ENCODE measurements at regions not wholly inside any gene's neighbourhood (a gene's known extent, or its start where the extent isn't known, plus 50 kb on each side); places are given as distances from the start of the nearest gene placed in this dataset.
"Not testable (repeated sequence)": the region's sequence is repeated elsewhere in the genome, so short reads cannot be mapped to it uniquely, and the experiment has no call there.

DNA sequence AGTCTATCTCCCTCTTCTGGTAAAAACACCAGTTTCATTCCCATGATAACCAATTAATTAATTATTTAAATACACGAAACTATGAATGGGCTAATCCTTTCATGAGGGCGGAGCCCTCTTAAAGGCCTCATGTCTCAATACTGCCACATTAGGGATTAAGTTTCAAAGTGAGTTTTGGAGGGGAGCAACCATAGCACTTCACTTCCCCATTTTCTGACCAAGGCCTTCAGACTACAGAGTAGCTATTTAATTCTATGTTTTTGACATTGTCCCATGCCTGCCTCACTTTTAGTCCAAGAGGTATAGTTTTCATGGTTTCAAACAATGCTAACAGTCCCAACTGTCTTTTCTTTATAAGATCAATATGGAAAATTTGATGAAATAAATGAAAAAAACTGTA lies 618.6 kb downstream of the ZWINT start:
- Mint-ChIP-seq H3K27ac (no peak overlapping the region), H3K27me3 (ENCODE audit: low read depth) (no peaks in the 10 kb centered on the region), H3K36me3 (ENCODE audit: low read depth) (no peaks in the 10 kb centered on the region), H3K4me3 (no peak overlapping the region), H3K9me3 (no peaks in the 10 kb centered on the region), H3K4me1 (no peaks in the 10 kb centered on the region)
- TF ChIP-seq, protein P1, sequence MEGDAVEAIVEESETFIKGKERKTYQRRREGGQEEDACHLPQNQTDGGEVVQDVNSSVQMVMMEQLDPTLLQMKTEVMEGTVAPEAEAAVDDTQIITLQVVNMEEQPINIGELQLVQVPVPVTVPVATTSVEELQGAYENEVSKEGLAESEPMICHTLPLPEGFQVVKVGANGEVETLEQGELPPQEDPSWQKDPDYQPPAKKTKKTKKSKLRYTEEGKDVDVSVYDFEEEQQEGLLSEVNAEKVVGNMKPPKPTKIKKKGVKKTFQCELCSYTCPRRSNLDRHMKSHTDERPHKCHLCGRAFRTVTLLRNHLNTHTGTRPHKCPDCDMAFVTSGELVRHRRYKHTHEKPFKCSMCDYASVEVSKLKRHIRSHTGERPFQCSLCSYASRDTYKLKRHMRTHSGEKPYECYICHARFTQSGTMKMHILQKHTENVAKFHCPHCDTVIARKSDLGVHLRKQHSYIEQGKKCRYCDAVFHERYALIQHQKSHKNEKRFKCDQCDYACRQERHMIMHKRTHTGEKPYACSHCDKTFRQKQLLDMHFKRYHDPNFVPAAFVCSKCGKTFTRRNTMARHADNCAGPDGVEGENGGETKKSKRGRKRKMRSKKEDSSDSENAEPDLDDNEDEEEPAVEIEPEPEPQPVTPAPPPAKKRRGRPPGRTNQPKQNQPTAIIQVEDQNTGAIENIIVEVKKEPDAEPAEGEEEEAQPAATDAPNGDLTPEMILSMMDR (IDR thresholded peaks at IDR 0.05; ENCODE audit: unreplicated experiment in 3 of 3), result no peak

DNA sequence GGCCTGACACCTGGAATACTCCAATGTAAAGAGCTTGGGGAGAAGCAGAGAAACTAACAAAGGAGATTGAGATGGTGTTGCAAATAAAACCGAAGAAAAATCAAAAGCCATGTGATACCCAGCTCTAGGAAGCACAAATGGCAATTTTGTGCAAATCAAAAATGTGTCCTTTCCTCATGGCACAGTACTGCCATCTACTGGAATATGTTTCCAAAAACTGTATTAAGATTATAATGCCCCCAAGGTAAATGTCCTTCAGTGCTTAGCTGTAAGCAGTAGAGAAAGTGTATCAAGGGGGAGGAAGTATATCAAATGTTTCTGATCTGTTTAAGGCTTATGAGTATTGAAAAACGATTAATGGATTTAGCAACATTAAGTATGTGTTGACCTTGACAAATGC lies 620.3 kb downstream of the ZWINT start:
- not testable (repeated sequence) for H3K4me3 Mint-ChIP-seq; H3K9me3 Mint-ChIP-seq; H3K27ac Mint-ChIP-seq; H3K4me1 Mint-ChIP-seq; H3K36me3 Mint-ChIP-seq (ENCODE audit: low read depth); H3K27me3 Mint-ChIP-seq (ENCODE audit: low read depth)
- TF ChIP-seq, protein P1 (IDR thresholded peaks at IDR 0.05; ENCODE audit: unreplicated experiment in 3 of 3), result peak; percentile 28 to 56 (median 55)

DNA sequence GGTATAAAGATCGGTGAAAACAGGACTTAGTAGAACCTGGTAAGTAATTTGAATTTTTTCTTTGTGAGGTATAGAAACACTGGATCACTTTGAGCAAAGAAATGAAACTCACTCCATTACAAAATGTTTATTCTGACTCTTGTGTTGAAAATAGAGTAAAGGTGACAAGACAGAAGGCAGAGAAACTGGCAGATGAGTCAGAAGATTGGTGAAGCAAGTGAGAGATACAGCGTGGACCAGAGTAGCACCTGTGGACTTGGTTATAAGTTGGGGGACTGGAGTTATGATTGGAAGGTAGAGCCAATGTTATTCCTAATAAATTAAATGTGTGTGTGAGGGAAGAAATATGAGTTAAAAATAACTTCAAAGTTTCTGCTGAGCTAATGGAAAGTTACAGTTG lies 620.9 kb downstream of the ZWINT start:
- Mint-ChIP-seq H3K9me3 (no peaks in the 10 kb centered on the region), H3K27ac (no peak overlapping the region), H3K27me3 (ENCODE audit: low read depth) (no peaks in the 10 kb centered on the region), H3K4me3 (no peak overlapping the region), H3K4me1 (no peaks in the 10 kb centered on the region), H3K36me3 (ENCODE audit: low read depth) (no peaks in the 10 kb centered on the region)
- TF ChIP-seq, protein P1 (IDR thresholded peaks at IDR 0.05; ENCODE audit: unreplicated experiment in 3 of 3), result no peak

DNA sequence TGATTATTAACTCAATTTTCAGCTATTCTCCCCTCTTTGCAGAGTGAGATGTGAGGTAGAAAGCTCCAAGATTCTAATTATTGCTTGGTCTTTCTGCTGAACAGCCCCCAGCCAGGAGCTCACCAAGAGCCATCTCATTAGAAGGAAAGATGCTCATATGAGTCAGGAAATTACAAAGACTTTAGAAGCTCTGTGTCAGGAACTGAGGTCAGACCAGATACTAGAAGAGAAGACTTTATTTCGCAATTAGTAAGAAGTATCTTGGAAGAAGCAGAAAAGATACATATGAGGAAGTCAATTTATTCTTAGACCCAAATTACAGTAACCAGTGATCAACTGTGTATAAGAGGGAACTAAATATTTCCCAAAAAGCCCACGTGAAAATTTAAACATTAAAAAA lies 626.9 kb downstream of the ZWINT start:
- TF ChIP-seq, protein P1 (IDR thresholded peaks at IDR 0.05; ENCODE audit: unreplicated experiment in 3 of 3), result no peak
- H3K27me3 Mint-ChIP-seq (ENCODE audit: low read depth), result no peaks in the 10 kb centered on the region
- no peaks in the 10 kb centered on the region for H3K9me3 Mint-ChIP-seq
- no peaks in the 10 kb centered on the region for H3K4me1 Mint-ChIP-seq
- no peak overlapping the region for H3K27ac Mint-ChIP-seq
- H3K36me3 Mint-ChIP-seq (ENCODE audit: low read depth), result no peaks in the 10 kb centered on the region
- H3K4me3 Mint-ChIP-seq, result no peak overlapping the region

DNA sequence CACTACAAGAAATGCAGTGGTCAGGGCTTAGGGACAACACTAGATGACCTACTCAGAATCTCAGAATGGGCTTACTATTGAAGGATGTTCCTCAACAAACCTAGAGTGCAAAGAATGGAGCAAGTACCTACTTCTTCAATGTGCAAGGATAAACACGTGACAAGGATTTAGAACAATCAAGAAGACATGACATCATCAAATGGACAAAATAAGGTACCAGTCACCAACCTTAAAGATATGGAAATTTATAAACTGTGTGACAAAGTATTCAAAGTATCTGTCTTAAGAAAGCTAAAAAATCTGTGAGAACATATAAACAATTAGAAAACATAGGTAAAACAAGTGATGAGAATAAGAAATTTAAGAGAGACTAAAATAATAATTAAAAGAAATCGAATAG lies 656.1 kb downstream of the ZWINT start:
- Mint-ChIP-seq H3K27me3 (ENCODE audit: low read depth) (no peaks in the 10 kb centered on the region), H3K36me3 (ENCODE audit: low read depth) (no peaks in the 10 kb centered on the region), H3K4me3 (no peak overlapping the region), H3K9me3 (no peaks in the 10 kb centered on the region), H3K27ac (no peak overlapping the region), H3K4me1 (no peaks in the 10 kb centered on the region)
- TF ChIP-seq, protein P1 (IDR thresholded peaks at IDR 0.05; ENCODE audit: unreplicated experiment in 3 of 3), result no peak

DNA sequence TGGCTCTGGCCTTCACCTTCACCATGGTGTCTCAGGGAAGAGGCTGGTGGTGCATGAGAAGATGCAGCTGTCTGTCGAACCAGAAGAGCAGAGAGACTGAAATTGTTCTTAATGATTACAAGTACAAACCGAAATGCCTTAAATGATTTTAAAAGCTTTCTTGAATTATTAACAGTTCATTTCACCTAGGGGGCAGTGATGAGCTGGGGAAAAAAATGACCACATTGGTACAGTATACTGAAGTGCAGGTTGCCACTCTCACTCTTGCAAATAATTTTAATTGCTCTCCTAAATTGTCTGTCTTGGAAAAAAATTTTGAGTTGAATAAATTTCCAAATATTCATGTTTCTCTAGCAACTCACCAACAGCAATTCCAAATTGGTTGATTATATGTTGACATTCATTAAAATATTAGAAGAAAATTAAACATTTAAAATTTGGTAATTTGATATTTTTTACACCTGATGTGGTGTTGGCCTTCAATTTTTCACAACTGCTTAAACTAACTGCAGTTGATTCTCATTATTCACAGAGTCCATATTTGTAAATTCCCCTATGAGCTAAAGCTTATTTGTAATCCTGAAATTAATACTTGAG lies 692.6 kb downstream of the ZWINT start:
- H3K4me3 Mint-ChIP-seq, result no peak overlapping the region
- H3K27ac Mint-ChIP-seq, result no peak overlapping the region
- H3K4me1 Mint-ChIP-seq, result no peaks in the 10 kb centered on the region

More for the DNA sequence above, 692.6 kb downstream of the ZWINT start:
- Mint-ChIP-seq H3K9me3 (no peaks in the 10 kb centered on the region), H3K36me3 (ENCODE audit: low read depth) (peaks cover 6% of the 10 kb centered on the region), H3K27me3 (ENCODE audit: low read depth) (no peaks in the 10 kb centered on the region)
- TF ChIP-seq, protein P1 (IDR thresholded peaks at IDR 0.05; ENCODE audit: unreplicated experiment in 3 of 3), result peak in 2 of 3 experiments; percentile 10 to 34

All from nephron (organoid).